Testis (tissue), 2 donors: ENCODE measurements at regions not wholly inside any gene's neighbourhood (a gene's known extent, or its start where the extent isn't known, plus 50 kb on each side); places are given as distances from the start of the nearest gene placed in this dataset.

ENCODE experiments used
- CTCF ChIP-seq, 3 experiments: fragments of 450-650 bp in 2 of 3; fragments of 200-600 bp in 1 of 3; sonication (generic) in 1 of 3; IDR thresholded peaks; one replicate each; pipeline ENCODE4 v1.5.1; 2016 to 2019; ENCODE audit warnings: antibody characterized with exemption in 3 of 3, mild to moderate bottlenecking in 2 of 3, moderate library complexity in 1 of 3
- POLR2A ChIP-seq: fragments of 450-650 bp; IDR thresholded peaks from one replicate; pipeline ENCODE4 v1.6.1; 2017; ENCODE audit warnings: antibody characterized with exemption, mild to moderate bottlenecking, moderate library complexity

- TF ChIP-seq CTCF (IDR thresholded peaks at IDR 0.05) (no peak), POLR2A (no peak)
Measured at GRCh38 chr15:39461536-39462130, 119.2 kb upstream of the THBS1 start.
